ENCODE measurements at regions not wholly inside any gene's neighbourhood (a gene's known extent, or its start where the extent isn't known, plus 50 kb on each side); places are given as distances from the start of the nearest gene placed in this dataset.

- in situ Hi-C loops (cut with MboI; ENCODE audit: low sequenced_read_pairs): no loop called here
- ATAC-seq (ENCODE audit: low read depth): no peak
Measured at GRCh38 chr20:7378864-7379605, 561.2 kb downstream of the HAO1 start.

More at GRCh38 chr20:7378864-7379605, 561.2 kb downstream of the HAO1 start:
- Histone ChIP-seq H3K23ac (ENCODE audit: low read depth, low read length) (no peak overlapping the region), H3K9ac (ENCODE audit: low read depth, low read length) (no peak overlapping the region), H3K9me3 (ENCODE audit: control insufficient read depth, insufficient read depth, low read length) (no peaks in the 10 kb centered on the region), H3K9me1 (ENCODE audit: insufficient read depth, low read length) (no peaks in the 10 kb centered on the region), H4K8ac (ENCODE audit: low read depth in 2 of 2, low read length in 2 of 2) (no peak overlapping the region), H3K18ac (ENCODE audit: low read depth, low read length) (no peak overlapping the region), H2BK20ac (ENCODE audit: low read depth, low read length) (no peak overlapping the region), H2BK120ac (ENCODE audit: low read depth, low read length) (no peak overlapping the region), H3K56ac (ENCODE audit: extremely low read depth, insufficient read depth, low read length) (no peak overlapping the region), H2AFZ (replicated peaks; ENCODE audit: low read length, poor library complexity) (no peak overlapping the region), H3K36me3 (ENCODE audit: control insufficient read depth, insufficient read depth, low read length) (no peaks in the 10 kb centered on the region), H4K20me1 (ENCODE audit: insufficient read depth, low read length) (no peaks in the 10 kb centered on the region), H3K27me3 (ENCODE audit: control insufficient read depth, insufficient read depth, low read length) (no peaks in the 10 kb centered on the region), H3K14ac (replicated peaks; ENCODE audit: low read depth, low read length) (no peak overlapping the region), H2AK5ac (ENCODE audit: low read depth, low read length) (no peak overlapping the region), H2BK5ac (ENCODE audit: low read depth, low read length, poor library complexity, severe bottlenecking) (no peak overlapping the region), H2AK9ac (replicated peaks; ENCODE audit: low read depth, low read length, poor library complexity) (no peak overlapping the region), H3K4ac (ENCODE audit: low read depth, low read length) (no peak overlapping the region), H4K91ac (ENCODE audit: insufficient read depth, low read depth, low read length) (no peak overlapping the region), H4K5ac (ENCODE audit: low read depth, low read length) (no peak overlapping the region), H3K27ac (ENCODE audit: insufficient read depth, low read length) (no peak overlapping the region), H3K4me3 (ENCODE audit: insufficient read depth, low read depth, low read length) (no peak overlapping the region), H3K79me1 (ENCODE audit: low read depth in 1 of 2, low read length in 2 of 2) (no peaks in the 10 kb centered on the region), H3K4me2 (ENCODE audit: low read depth, low read length) (no peak overlapping the region), H2BK15ac (ENCODE audit: low read depth, low read length) (no peak overlapping the region), H3K4me1 (ENCODE audit: control insufficient read depth, insufficient read depth, low read length) (no peaks in the 10 kb centered on the region)
- DNase-seq: no peak
- POLR2A ChIA-PET (ENCODE audit: unreplicated experiment): no interaction called here
- no TSS peak for BruUV-seq (replicated peaks)
- intact Hi-C loops (cut with micrococcal nuclease): loop anchor here (10.0 kb wide), 1 partner anchor 546 kb away; no protein-coding TSS in a partner anchor
- TF ChIP-seq SMC3 (IDR thresholded peaks at IDR 0.05; ENCODE audit: low read depth, low read length) (no peak), FOS (IDR thresholded peaks at IDR 0.05; ENCODE audit: low read depth, low read length) (no peak), MXI1 (IDR thresholded peaks at IDR 0.05; ENCODE audit: borderline replicate concordance, low read depth, low read length) (no peak), BHLHE40 (IDR thresholded peaks at IDR 0.05; ENCODE audit: low read depth, low read length) (no peak), NFE2L2 (IDR thresholded peaks at IDR 0.05; ENCODE audit: low read depth, low read length) (no peak), CHD1 (IDR thresholded peaks at IDR 0.05; ENCODE audit: low read depth, low read length) (no peak), RFX5 (IDR thresholded peaks at IDR 0.05; ENCODE audit: low read depth, low read length) (no peak), CTCF (conservative IDR thresholded peaks at IDR 0.05; ENCODE audit: low read depth, low read length) (no peak)
- CTCF ChIA-PET: no interaction called here
- dilution Hi-C loops (cut with HindIII; ENCODE audit: low sequenced_read_pairs, unreplicated experiment): no loop called here
- WGBS, 2 experiments (ENCODE audit: extremely low coverage in 2 of 2, insufficient read length in 1 of 2): no CpG with 5 or more reads among the region's 5 CpGs
